ENCODE measurements at regions not wholly inside any gene's neighbourhood (a gene's known extent, or its start where the extent isn't known, plus 50 kb on each side); places are given as distances from the start of the nearest gene placed in this dataset.
A peak's percentile ranks its signal among the peaks of the same experiment; 100 is the strongest.

DNA sequence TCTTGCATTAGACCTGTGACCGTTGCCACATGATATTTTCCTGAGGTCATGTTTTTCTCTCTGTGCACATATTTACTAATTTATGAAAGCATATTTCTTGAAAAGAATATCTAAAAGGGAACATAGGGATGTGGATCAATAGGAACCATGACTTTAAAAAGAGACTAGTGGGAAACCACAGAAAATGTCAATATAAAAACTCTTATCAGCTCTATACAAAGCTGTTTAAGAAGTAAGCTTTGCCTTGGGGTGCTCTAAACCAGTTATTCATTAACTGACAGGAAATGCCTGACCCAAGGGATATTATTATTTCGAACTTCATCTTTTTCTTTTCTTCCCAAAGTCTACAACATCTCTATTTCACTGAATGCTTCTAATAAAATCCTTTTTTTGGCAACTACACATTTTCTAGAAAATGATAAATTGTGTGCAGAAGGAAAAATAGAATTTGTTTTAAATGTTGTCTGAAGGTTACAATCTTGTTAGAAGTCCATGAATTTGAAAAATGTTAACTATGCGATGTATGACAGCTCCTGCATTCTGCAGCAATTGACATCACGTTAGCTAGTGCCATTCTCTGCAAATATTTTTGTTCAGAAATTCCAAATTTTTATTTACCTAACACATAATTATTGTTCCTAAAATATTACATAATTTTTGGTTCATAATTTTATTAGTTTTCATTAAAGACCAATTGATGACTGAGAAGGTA lies 345.0 kb downstream of the SLC16A7 start:
- Histone ChIP-seq H3K4me3 (ENCODE audit: low read depth, low read length) (no peak overlapping the region), H3K27me3 (replicated peaks) (no peaks in the 10 kb centered on the region), H3K27ac (no peak overlapping the region), H3K36me3 (replicated peaks) (no peaks in the 10 kb centered on the region)
- in situ Hi-C loops (cut with HindIII; ENCODE audit: low pct_ligation_motif_present, low sequenced_read_pairs), result no loop called here
- DNase-seq, result peak; percentile 3
- TF ChIP-seq, protein P1, sequence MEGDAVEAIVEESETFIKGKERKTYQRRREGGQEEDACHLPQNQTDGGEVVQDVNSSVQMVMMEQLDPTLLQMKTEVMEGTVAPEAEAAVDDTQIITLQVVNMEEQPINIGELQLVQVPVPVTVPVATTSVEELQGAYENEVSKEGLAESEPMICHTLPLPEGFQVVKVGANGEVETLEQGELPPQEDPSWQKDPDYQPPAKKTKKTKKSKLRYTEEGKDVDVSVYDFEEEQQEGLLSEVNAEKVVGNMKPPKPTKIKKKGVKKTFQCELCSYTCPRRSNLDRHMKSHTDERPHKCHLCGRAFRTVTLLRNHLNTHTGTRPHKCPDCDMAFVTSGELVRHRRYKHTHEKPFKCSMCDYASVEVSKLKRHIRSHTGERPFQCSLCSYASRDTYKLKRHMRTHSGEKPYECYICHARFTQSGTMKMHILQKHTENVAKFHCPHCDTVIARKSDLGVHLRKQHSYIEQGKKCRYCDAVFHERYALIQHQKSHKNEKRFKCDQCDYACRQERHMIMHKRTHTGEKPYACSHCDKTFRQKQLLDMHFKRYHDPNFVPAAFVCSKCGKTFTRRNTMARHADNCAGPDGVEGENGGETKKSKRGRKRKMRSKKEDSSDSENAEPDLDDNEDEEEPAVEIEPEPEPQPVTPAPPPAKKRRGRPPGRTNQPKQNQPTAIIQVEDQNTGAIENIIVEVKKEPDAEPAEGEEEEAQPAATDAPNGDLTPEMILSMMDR (IDR thresholded peaks at IDR 0.05; ENCODE audit: low read depth, low read length, missing control alignments), result no peak

DNA sequence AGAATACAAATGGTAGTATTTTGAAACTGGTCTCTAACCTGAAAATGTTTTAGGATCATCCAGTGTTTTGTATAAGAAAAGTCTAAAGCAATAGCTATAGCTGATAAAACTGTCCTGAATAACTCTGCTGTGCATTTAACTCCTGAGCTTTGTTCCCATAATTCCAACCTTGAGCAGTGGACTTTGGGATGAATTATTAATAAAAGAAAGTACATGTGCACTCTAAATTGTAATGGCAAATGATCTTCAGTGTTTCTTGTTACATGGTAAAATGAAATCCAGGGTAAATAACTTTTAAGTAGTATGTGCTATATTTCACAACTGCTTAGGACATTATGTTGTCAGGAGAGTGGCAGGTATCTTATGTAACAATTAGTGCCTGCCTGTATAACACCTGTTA lies 345.6 kb downstream of the SLC16A7 start:
- DNase-seq, result no peak
- Histone ChIP-seq H3K27ac (no peak overlapping the region), H3K36me3 (replicated peaks) (no peaks in the 10 kb centered on the region), H3K27me3 (replicated peaks) (no peaks in the 10 kb centered on the region), H3K4me3 (ENCODE audit: low read depth, low read length) (no peak overlapping the region)
- in situ Hi-C loops (cut with HindIII; ENCODE audit: low pct_ligation_motif_present, low sequenced_read_pairs), result no loop called here
- TF ChIP-seq, protein P1 (IDR thresholded peaks at IDR 0.05; ENCODE audit: low read depth, low read length, missing control alignments), result no peak

DNA sequence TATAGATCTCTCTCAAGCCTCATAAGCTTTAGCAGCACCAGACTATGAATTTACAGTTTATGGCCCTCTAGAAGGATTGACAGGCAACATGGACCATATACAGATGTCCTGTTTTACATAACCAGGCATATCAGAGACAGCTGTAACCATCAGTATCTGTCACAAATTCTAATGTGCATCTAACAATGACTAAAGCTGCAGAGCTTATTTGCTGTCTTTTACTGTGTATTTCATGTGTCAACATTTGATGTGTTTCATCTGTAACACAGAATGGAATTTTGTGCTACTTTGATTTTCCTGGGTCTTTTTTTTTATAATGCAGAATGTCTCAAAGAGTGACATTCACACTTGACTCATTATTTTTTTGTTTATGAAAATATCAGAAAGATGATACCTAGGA lies 348.3 kb downstream of the SLC16A7 start:
- no peak for DNase-seq
- in situ Hi-C loops (cut with HindIII; ENCODE audit: low pct_ligation_motif_present, low sequenced_read_pairs), result no loop called here
- Histone ChIP-seq H3K27me3 (replicated peaks) (no peaks in the 10 kb centered on the region), H3K36me3 (replicated peaks) (no peaks in the 10 kb centered on the region), H3K4me3 (ENCODE audit: low read depth, low read length) (no peak overlapping the region), H3K27ac (no peak overlapping the region)
- TF ChIP-seq, protein P1 (IDR thresholded peaks at IDR 0.05; ENCODE audit: low read depth, low read length, missing control alignments), result no peak

DNA sequence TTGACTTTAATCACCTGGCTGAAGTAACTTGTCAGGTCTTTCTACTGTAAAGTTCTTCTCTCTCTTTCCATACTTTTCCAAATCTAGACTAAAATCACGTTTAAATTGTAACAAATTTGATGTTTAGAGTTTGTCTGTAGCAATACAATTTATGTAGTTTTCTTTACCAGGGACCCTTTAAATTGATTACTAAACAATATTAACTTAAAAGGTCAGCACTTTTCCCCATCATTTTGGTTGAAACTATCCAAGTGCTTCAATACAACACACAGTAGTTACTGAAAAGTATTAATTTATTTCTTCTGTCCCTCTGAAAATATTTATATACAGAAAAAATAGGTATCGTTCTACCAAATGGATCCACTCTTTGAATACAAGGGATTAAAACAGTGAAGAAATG lies 350.8 kb downstream of the SLC16A7 start:
- TF ChIP-seq, protein P1 (IDR thresholded peaks at IDR 0.05; ENCODE audit: low read depth, low read length, missing control alignments), result no peak
- Histone ChIP-seq H3K27me3 (replicated peaks) (no peaks in the 10 kb centered on the region), H3K27ac (no peak overlapping the region), H3K4me3 (ENCODE audit: low read depth, low read length) (no peak overlapping the region), H3K36me3 (replicated peaks) (no peaks in the 10 kb centered on the region)
- DNase-seq, result no peak
- in situ Hi-C loops (cut with HindIII; ENCODE audit: low pct_ligation_motif_present, low sequenced_read_pairs), result no loop called here

DNA sequence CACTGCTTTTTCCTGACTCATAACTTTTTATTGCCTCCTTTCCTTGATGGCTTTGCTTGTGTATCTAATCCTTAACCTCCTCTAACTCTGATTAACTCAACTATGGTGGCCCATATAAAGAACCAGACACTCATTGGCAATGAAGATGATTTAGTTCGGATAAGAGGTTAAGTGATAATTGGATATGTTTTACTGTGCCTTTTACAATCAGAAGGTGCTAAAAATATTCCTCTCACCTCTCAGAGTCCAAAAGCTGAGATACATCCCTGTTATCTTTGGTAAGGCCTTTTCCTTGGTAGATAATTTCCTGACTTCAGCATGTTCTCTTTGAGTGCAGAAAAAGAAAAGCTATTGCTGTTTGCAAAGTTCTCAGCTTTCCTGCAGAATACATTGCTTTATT lies 367.7 kb downstream of the SLC16A7 start:
- no peak overlapping the region for H3K4me3 ChIP-seq (ENCODE audit: low read depth, low read length)
- TF ChIP-seq, protein P1 (IDR thresholded peaks at IDR 0.05; ENCODE audit: low read depth, low read length, missing control alignments), result no peak
- no peak overlapping the region for H3K27ac ChIP-seq
- no peak for DNase-seq
- no peaks in the 10 kb centered on the region for H3K27me3 ChIP-seq (replicated peaks)
- in situ Hi-C loops (cut with HindIII; ENCODE audit: low pct_ligation_motif_present, low sequenced_read_pairs), result no loop called here
- no peaks in the 10 kb centered on the region for H3K36me3 ChIP-seq (replicated peaks)

DNA sequence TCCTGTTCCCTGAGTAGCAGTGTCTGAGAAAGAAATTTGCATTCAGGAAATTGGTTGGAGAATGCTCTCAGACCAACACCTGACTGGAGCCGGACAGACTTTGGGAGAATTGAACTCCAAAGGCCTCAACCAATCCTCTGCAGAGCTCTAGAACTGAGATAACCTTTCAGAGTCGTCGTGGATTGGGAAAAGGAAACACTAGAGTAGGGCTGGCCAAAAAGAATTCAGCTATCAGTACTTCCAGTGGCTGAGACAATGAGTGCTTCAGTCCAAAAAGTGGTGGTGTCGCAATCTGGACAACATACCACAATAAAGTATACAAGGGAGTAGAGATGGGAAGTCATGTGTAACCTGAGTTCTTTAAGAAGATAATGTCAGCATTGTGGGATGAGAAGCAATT lies 377.1 kb downstream of the SLC16A7 start:
- DNase-seq, result peak; percentile 53
- Histone ChIP-seq H3K27ac (no peak overlapping the region), H3K4me3 (ENCODE audit: low read depth, low read length) (no peak overlapping the region), H3K27me3 (replicated peaks) (no peaks in the 10 kb centered on the region), H3K36me3 (replicated peaks) (no peaks in the 10 kb centered on the region)
- in situ Hi-C loops (cut with HindIII; ENCODE audit: low pct_ligation_motif_present, low sequenced_read_pairs), result no loop called here
- TF ChIP-seq, protein P1 (IDR thresholded peaks at IDR 0.05; ENCODE audit: low read depth, low read length, missing control alignments), result no peak

All from brain microvascular endothelial cell (primary cell).